ENCODE measurements at regions not wholly inside any gene's neighbourhood (a gene's known extent, or its start where the extent isn't known, plus 50 kb on each side); places are given as distances from the start of the nearest gene placed in this dataset.

DNA sequence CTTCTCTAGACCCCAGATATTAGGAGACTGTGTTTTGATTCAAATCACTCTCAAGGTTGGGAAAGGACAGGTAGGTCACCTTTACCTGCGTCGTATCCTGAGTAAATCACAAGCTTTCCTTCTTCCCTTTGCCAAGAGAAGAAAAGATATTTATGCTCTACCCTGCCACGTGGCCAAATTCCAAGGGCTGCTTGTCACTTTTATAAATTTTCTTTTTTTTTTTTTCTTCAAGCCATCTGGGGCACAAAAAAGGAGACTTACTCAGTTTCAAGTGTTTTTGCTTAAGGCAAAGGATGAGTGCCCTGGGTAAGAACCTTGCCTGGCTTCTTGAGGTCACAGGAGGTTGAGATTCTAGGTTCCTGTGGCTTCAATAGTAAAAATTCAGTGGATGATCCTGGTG is 285.1 kb downstream of the TMEM114 start:
- no peak overlapping the region for H3K4me3 Mint-ChIP-seq (ENCODE audit: low read depth)
- H3K27me3 Mint-ChIP-seq: peaks cover 4% of the 10 kb centered on the region
- no peak overlapping the region for H3K27ac Mint-ChIP-seq
- TF ChIP-seq CTCF (IDR thresholded peaks at IDR 0.05; ENCODE audit: unreplicated experiment): no peak
- H3K36me3 Mint-ChIP-seq (ENCODE audit: insufficient read depth): no peaks in the 10 kb centered on the region
- no peaks in the 10 kb centered on the region for H3K4me1 Mint-ChIP-seq (ENCODE audit: low read depth)
- no peak for DNase-seq (ENCODE audit: low spot score, unreplicated experiment)
- H3K9me3 Mint-ChIP-seq (ENCODE audit: low read depth): peaks cover 5% of the 10 kb centered on the region

DNA sequence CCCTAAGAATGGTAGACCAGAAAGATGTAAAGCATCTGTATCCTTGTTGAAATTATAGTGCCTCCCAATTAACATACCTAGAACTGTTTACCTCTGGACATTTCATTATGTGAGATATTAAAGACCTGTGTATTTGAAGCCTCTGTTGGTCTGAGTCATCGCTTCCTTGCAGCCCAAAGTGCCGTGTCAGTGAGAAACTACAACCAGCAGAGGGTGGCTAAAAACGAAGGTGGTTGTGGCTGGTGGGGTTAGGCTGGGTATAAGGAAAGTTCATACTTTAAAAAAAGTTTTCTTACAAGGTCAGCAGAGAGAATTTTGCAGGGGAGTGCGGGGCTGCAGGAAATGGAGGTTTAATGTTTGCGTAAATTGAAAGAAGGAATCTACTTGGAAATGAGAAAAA is 290.7 kb downstream of the TMEM114 start:
- DNase-seq (ENCODE audit: low spot score, unreplicated experiment): no peak
- no peak for TF ChIP-seq CTCF (IDR thresholded peaks at IDR 0.05; ENCODE audit: unreplicated experiment)
- Mint-ChIP-seq H3K9me3 (ENCODE audit: low read depth) (no peaks in the 10 kb centered on the region), H3K27ac (no peak overlapping the region), H3K36me3 (ENCODE audit: insufficient read depth) (no peaks in the 10 kb centered on the region), H3K4me1 (ENCODE audit: low read depth) (no peaks in the 10 kb centered on the region), H3K27me3 (peaks cover 10% of the 10 kb centered on the region), H3K4me3 (ENCODE audit: low read depth) (no peak overlapping the region)

- H3K4me1 Mint-ChIP-seq (ENCODE audit: low read depth): no peaks in the 10 kb centered on the region
- H3K9me3 Mint-ChIP-seq (ENCODE audit: low read depth): no peaks in the 10 kb centered on the region
- H3K27ac Mint-ChIP-seq: no peak overlapping the region
- H3K4me3 Mint-ChIP-seq (ENCODE audit: low read depth): no peak overlapping the region
- no peak for DNase-seq (ENCODE audit: low spot score, unreplicated experiment)
- H3K36me3 Mint-ChIP-seq (ENCODE audit: insufficient read depth): no peaks in the 10 kb centered on the region
- peaks cover 19% of the 10 kb centered on the region for H3K27me3 Mint-ChIP-seq
- no peak for TF ChIP-seq CTCF (IDR thresholded peaks at IDR 0.05; ENCODE audit: unreplicated experiment)
Measured at GRCh38 chr16:8295513-8296237, 294.6 kb downstream of the TMEM114 start.

GRCh38 chr16:8293413-8293812 is 296.9 kb downstream of the TMEM114 start:
- no peak for DNase-seq (ENCODE audit: low spot score, unreplicated experiment)
- Mint-ChIP-seq H3K36me3 (ENCODE audit: insufficient read depth) (no peaks in the 10 kb centered on the region), H3K27me3 (peaks cover 13% of the 10 kb centered on the region), H3K4me3 (ENCODE audit: low read depth) (no peak overlapping the region), H3K27ac (no peak overlapping the region), H3K4me1 (ENCODE audit: low read depth) (no peaks in the 10 kb centered on the region), H3K9me3 (ENCODE audit: low read depth) (no peaks in the 10 kb centered on the region)
- no peak for TF ChIP-seq CTCF (IDR thresholded peaks at IDR 0.05; ENCODE audit: unreplicated experiment)

GRCh38 chr16:8292271-8292670 is 298.0 kb downstream of the TMEM114 start:
- no peaks in the 10 kb centered on the region for H3K4me1 Mint-ChIP-seq (ENCODE audit: low read depth)
- no peaks in the 10 kb centered on the region for H3K9me3 Mint-ChIP-seq (ENCODE audit: low read depth)
- no peaks in the 10 kb centered on the region for H3K36me3 Mint-ChIP-seq (ENCODE audit: insufficient read depth)

More at GRCh38 chr16:8292271-8292670, 298.0 kb downstream of the TMEM114 start:
- DNase-seq (ENCODE audit: low spot score, unreplicated experiment): no peak
- TF ChIP-seq CTCF (IDR thresholded peaks at IDR 0.05; ENCODE audit: unreplicated experiment): no peak
- Mint-ChIP-seq H3K27me3 (peaks cover 13% of the 10 kb centered on the region), H3K27ac (no peak overlapping the region), H3K4me3 (ENCODE audit: low read depth) (no peak overlapping the region)
